NCI-H345 treated with DMSO at 0.1 percent for 48 hours (cell line): ENCODE measurements at regions not wholly inside any gene's neighbourhood (a gene's known extent, or its start where the extent isn't known, plus 50 kb on each side); places are given as distances from the start of the nearest gene placed in this dataset.

ENCODE experiments used
- DNase-seq: peaks from one replicate; lab custom pipeline; 2025; ENCODE audit not compliant: unreplicated experiment; lab: John Stamatoyannopoulos, UW

DNA sequence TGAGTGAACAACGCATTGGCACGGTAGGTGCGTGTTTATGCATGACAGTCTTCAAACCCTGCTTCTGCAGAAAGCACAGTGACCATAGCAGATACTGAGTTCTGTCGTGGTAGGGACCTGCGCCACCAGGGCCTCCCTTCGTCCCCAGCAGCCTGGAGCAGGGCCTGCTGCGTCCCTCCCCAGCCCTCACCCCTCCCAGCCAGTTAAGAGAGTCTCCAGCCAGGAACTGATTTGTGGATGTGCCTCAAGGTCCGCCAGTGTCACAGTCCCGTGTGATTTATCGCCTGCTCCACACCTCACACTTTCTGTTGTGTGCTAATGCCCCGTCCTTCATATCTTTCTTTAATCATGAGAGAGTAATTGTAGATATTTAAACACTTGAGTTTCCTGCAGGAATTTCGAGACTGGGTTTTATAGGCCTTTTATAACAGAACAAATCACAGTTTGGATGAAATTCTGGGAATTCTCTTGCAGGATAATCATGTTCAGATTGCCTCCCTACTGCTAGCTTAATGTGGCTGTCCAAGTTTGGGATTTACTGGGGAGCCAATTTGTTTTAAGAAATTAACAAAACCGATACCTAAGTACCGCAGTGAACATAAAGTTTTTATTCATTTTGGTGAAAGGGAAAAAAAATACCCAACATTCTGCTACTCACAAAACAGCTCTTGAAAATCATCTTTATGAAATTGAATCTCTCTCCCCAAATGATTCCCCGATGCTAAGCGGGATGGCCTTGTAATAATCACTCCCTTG, 438.6 kb downstream of the TSHZ3 start:
- no peak for DNase-seq

DNA sequence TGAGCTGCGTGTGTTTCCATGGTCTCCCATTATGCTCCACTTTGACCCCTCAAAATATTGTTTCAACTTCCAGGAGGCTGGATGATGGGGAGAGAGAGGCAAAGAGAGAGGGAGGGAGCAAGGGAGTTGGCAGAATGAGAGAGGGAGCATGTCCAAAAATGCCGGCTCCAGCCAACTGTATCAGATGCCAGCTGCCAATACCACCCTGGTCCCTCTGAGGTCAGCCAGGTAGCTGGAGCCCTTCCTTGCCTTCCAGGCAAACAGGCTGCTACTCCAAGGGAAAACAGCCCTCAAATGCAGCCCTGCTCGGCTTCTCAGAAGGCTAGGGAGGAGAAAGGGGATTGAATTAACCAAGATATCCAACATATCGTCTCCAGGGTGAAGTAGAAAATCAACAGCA, 440.0 kb downstream of the TSHZ3 start:
- DNase-seq: no peak

DNA sequence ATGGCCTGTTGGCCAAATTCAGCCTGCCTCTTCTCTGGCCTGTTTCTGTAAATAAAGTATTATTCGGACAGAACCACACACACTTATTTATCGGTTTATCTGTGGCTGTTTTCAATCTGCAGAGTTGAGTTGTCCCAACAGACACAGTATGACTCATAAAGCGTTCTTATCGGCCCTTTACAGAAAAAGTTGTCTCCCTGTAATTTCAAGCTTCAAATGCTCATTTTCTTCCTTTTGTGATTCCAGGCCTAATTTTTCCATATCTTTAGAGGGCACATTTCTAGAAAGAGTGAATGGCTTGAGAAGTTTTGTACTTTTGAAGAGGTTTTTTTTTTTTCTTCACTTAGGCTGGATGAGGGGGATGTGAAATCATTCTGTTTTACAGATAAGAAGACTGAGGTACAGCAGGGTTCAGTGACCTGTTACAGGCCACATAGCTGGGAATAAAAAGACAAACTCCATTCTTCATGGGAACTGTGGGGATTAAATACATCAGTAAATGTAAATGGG, 440.9 kb downstream of the TSHZ3 start:
- DNase-seq: no peak

DNA sequence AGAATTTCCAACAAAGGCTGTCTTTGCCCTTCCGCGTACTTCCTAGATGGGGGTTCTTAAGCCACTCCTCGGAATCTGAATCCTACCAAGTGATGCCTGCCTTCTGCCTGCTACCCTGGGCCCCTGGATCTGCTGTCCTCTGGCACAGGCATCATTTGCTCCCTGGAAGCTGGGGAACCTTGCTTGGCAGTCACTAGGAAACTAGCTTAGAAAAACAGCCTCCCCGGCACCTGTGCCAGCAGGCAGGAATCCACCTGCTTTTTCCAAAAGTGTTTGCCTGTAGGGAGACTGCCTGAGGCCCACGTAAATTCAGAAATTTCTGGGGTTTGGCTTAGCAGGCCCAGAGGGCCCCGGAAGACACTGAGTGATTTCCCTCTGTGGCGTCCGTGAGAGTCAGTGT, 442.4 kb downstream of the TSHZ3 start:
- no peak for DNase-seq

DNA sequence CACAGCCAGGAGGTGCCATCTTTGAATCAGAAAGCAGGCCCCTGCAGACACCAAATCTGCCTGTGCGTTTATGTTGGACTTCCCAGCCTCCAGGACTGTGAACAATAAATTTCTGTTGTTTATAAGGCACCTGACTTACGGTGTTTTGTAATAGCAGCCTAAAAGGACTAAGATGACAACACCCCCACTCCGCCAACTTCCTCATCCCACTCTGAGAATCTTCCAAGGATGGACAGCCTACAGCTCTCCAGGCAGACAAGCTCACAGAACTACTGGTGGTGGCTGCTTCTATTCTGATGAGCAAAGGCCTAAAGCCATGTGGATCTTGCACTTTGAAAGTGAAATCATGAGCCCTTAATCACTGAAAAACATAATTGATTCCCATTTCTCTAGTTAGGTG, 449.2 kb downstream of the TSHZ3 start:
- no peak for DNase-seq

DNA sequence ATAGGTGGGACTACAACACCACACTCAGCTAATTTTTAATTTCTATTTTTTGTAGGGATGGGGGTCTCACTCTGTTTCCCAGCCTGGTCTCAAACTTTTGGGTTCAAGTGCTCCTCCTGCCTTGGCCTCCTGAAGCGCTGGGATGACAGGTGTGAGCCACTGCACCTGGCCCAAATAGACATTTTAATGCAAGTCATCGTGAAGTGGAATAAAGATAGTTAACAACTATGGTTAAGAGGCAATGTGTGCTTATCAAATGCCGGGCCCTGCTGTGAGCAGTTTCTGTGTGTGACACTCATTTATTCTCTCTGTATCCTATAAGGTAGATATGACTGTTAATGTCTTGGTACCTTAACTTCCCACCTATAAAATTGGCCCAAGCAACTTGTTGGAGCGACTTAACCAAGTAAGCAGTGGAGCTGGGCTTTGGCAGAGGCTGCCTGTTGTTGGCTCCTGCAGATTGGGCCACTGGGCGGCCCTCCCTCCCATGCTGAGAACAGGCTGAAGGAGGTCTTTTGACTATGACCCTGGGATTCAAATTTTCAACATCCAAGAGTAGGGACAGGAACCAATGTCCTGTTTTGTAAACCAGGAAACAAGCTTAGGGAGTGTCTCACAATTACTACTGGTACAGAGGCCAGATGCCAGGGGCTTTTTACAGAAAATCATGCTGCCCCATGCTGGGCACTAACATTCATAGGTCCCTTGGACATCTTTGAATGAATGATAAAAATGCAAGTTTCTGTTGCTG, 450.7 kb downstream of the TSHZ3 start:
- no peak for DNase-seq

DNA sequence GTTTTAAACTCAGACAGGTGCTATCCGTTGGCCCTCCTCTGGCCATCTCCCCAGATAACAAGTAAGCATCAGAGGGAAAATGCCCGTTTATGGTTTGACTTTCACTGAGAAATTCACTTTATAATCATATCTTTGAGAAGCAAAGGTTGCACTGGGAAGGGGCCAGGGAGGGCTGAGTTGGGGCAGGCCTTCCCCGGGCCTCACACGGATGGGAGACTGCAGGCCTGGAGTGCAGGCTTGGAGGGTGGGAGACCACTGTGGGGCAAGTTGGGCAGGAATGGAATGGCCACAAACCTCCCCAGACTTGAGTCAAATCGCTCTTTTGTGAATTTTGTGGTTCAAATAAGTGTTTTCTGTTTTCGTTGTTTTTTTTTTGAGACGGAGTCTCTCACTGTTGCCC, 451.7 kb downstream of the TSHZ3 start:
- DNase-seq: no peak

DNA sequence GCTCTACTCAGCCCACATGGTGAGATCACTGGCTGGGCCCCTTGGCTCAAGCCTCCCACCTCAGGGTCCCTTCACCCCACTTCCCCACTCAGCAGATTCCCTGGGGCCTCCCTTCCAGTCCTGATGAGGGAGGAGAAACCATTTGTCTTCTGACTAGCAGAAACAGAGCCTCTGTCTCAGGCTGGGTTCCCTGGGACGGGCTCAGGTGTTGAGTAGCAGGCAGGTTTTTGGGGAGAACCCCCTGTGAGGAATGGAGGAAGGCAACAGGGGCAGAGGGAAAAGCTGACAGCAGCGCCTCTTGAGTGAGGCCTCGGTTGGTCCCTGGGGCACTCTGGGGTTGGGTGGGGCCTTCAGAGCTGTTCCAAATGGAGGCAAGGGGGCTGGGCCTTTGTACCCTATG, 452.2 kb downstream of the TSHZ3 start:
- no peak for DNase-seq

DNA sequence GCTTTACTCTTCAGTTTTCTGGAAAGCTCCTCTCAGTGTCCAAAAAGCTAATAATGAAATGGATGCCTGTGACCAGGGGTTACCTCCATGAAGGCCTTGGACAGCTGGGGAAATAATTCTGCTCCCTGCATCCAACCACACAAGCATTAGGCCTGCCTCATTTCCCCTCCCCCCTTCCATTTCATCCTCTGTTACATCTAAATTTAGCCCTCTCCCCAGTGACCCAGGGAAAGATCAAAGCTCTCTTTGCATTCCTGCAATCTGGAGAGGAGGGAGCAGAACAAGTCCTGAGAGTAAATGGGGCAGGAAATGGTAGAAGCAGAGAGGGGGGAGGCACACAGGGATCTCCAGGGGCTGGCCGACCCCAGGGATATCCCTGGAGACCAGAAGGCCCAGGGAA, 452.7 kb downstream of the TSHZ3 start:
- no peak for DNase-seq

DNA sequence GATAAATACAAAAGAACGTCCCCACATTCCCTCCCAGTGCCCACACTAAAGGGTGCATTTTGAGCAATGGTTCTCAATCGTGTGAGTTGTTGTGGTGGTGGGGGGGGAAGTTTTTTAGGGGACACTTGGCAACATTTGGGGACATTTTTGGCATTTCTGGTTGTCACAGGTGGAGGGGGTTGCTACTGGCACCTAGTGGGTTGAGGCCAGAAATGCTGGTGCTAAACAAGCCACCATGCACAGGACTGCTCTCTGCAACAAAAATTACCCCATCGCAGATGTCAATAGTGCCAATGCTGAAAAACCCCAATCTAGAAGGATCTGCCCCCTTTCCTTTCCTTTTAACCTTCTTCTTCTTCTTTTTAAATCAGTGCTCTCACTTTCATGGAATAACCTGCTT, 453.3 kb downstream of the TSHZ3 start:
- DNase-seq: no peak

DNA sequence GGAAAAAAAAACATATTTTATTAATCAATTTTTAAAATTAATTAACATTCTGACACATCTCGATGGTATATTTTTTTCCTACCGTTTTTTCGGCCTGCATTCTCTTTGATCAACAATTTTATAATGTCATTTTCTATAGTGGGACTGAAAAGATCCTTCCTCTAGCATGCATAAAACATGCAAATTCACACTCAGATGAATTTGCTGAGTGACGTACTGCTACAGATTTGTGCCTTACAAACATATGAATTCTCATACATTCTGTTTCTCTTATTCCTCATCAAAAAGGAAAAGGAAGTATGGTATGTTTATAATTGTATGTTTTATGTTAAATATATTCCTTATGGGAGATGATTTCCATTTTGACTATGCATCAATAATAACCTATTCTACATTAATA, 458.2 kb downstream of the TSHZ3 start:
- DNase-seq: no peak

DNA sequence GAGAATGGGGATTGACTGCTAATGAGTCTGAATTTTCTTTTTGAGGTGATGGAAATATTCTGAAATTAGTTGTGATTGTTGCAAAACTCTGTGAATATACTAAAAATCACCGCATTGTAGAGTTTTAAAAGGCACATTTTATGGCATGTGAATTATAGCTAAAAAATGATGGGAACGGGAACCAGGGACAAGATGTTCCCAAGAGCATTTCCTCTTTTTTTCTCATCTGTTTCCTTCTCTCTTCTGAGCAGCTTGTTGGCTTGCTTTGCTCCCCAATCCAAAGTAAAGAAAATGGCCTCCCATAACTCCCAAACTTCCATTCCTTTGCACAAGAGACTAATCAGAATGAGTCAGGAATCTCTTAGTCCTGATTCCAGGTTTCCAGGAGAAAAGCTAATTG, 459.2 kb downstream of the TSHZ3 start:
- no peak for DNase-seq

DNA sequence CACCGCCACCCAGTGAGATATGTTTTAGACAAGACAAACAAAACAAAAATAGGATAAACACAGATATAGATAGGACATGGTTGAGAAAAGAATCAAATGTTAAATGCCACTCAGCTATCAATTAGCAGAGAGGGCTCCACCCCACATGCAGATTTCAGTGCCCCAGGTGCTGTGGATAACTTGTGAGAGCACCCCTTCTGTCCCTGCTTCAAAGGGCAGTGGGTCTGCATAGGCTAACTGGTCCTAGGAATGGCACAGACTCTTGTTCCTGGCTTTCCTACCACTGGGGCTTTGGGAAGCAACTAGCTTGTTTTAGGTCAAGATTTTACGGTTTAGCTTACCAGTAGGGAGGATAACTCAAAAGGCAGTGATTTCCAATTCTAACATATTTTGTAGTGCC, 460.3 kb downstream of the TSHZ3 start:
- no peak for DNase-seq

DNA sequence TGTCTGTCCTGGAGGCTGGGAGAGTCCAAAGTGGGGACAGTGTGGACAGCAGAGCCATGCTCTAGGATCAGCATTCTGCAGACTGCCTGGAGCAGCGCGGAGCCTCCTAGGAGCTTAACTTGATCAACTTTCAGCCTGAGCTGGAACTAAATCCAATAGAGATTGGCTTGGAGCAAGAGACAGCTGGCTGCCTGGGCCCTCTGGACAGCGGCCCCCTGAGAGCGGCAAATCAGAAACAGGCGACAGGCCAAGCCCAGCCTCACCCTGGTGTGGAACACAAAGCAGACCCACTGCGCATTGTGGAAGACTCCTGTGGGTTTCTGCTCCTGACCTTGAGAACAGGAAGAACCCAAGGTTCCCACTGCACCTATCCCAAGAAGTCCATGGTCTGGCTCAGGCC, 462.2 kb downstream of the TSHZ3 start:
- no peak for DNase-seq

DNA sequence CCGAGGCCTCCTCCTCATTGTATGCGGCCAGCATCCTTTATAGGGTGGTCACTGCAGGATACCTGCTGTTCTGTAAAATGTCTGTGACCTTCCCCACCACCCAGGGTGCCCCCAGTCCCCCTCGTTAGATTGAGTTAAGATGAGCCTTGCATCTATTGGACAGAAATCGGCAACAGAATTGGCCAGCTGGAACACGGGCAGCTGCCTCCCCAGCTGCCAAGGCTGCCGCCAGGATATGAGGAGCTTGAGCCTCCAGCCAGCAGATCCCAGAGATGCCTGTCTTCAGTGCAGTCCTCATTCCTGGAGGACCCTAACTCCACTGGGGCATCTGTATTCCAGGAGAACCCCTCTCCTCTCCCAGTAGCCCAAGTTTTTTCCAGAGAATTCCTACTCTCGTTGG, 463.0 kb downstream of the TSHZ3 start:
- no peak for DNase-seq

DNA sequence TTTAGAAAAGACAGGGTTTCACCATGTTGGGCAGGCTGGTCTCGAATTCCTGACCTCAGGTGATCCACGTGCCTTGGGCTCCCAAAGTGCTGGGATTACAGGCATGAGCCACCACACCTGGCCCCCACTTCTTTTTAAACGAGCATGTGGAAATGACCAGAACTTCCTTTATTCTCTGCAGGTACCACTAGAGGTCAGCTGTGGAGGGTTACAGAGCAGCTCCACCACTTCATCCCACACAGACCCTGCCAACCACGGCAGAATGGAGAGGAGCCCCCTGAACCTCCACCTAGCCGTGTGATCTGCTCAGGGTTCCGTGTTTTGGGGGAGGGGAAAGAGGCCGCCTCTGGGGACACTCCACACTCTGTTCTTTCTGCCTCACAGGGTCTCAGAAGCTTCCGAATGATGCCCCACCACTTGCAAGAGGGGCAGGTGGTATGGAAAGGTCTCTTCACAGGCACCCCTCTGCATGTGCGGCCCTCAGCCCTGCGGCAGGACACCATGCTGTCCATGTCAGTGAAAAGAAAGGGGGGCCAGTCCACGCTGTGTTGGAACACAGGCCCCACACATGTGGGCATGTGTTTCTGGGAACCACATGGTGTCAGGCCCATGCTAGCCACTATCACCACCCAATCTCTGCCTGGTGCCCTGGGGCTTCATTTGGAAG, 465.0 kb downstream of the TSHZ3 start:
- no peak for DNase-seq

DNA sequence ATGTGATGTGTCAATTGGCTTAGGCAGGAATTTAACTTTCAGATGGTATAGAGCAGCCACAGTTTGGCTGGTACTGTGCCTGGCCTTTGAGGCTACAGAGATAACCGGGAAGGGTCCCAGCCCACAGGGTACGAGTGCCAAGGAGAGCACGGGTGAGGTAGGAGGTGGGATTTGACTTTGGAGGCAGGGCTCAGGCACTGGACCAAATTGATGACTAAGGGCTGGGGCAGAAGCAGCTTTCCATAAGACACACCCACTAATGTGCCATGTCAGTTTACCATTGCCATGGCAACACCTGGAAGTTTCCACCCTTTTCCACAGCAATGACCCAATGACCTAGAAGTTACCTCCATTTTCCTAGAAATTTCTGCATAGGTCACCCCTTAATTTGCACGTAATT, 466.2 kb downstream of the TSHZ3 start:
- no peak for DNase-seq

DNA sequence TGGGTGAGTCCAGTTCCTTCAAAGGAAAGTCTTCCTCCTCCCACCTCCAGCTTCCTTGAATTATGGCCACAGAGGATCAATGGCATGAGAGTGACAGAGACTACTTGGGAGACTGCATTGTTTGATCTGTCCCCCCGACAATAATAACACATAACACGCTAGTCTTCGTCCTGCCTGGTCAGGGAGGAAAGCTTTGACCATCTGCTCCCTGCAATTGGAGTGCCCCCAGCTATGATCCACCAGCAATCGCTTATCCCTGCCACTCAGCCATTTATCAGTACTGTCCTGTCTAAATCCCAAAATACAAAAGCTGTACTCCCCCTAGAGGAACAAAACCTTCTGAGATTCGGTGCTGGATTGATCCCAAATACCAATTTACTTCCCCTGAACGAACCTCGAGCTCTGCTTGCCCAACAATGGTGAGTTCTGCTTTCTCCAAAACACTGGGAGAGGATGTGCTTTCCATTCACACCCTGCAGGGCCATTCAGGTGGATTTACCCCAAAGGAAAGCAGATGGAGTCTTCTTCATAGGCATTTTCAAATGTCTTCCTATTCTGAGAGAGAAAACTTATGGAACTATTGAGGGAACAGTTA, 466.7 kb downstream of the TSHZ3 start:
- DNase-seq: no peak

DNA sequence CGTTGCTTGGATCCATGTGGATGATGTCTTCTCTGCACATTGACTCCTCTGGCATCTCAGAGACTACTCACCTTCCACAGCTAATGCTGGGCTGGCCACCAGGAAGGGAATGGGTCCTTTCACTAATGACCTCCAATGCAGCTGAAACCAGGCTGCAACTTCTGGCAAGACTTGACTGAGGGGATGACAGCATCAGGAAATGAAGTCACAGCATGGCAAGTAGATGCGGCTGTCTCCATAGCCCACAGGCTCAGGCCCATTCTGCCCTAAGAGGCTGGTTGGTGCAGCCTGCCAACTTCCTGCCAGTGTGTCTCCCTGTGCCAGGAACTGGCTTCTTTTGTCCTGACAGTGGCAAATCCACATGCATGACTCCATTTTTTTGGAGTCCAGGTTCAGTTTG, 467.3 kb downstream of the TSHZ3 start:
- DNase-seq: no peak

DNA sequence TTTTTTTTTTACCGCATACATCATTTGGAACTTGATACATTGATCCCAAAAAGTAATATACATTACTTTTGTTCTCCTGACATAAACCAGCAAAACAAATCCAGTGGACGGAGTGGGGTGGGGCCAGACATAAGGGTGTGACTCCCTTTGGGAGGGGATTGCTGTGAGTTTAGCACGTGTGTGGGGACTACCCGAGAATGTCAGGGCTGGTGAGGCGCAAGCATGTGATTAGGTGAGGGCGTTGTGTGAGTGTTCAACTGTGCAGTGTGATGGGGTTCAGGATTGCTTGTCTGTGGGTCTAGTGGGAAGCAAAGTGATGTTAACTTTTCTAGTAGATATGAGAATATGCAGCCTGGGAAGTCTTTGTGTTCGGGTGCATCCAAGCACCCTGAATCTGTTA, 468.0 kb downstream of the TSHZ3 start:
- no peak for DNase-seq

DNA sequence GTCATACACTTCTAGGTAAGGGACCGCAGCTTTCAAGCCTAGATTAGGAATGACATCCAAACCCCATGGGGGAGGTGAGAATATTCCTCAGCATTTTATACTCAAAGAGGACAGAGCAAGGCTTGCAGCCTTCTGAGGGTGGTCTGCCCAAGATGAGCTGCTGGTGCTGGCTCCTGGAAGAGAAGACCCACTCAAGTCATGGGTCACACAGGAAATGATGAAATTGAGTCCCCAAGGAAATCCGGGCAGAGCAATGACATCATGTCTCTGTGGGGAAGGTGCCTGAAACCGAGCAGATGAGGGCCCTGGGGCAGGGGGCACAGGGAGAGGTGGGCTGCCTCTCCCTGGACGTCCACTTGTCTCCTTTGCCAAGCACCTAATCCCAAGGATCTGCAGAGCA, 468.7 kb downstream of the TSHZ3 start:
- DNase-seq: no peak

DNA sequence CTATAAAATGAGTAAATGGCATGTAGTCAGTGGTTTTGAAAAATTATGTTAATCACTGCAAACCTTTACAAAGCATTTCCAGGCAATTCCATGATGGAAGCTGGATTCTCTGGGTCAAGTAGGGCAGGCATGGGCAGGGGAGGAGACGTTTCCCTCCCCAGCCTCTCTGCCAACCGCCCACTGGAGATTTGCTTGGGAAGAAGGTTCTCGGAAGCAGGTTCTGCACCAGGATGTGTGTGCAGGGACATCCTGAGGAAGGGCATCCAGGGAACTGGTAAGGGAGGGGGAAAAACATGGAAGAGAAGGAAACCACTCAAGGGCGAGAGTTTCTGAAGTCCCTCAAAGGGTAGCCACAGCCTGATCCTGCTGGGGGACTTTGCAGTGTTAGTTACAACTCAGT, 469.1 kb downstream of the TSHZ3 start:
- DNase-seq: no peak
